ENCODE measurements at regions not wholly inside any gene's neighbourhood (a gene's known extent, or its start where the extent isn't known, plus 50 kb on each side); places are given as distances from the start of the nearest gene placed in this dataset.

DNA sequence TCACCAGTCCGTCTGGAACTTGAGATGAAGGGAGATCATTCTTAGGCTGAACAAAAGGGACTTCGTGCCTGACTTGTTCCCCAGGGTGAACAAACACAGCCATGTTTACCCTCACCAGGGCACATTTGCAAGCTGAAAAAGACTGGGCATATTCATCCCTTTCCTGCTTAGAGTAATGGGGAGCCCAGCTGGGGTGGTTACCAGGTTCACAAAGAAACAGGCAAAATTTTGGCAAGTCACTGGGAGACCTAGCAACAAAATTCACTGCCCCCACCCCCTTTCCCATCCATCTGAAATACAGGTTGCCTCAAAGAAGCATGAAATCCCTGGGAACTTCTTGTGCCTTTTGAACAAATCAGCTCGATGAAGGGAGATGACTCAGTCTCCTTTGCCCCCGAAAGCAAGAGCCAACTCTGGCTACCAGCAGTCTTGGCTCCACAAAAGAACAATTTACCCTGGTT, 775.0 kb downstream of the SQOR start:
- ChIA-PET POLR2A (no interaction called here), CTCF (no interaction called here)

DNA sequence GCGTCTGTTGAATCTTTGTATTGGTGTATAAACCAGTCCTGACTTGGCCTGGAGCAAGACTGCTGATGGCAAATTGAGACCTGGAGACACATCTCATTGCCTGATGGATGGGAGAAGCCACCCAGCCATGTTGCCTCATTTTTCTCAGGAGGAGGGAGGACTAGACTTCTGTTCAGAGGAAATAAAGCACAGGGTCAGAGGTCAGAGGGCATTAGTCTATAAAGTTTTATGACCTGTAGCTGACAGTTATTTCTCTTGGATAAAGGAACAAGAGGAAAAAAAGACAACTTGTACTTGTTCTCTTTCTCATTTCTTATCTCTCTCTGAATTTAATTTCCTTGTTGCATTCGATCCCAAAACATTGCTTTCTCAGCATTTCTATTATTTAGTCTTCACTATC, 775.9 kb downstream of the SQOR start:
- in situ Hi-C loops (cut with HindIII; ENCODE audit: low pct_unique_long_range_greater_than_20kb, low sequenced_read_pairs) (no loop called here), intact Hi-C loops (cut with micrococcal nuclease; ENCODE audit: unreplicated experiment) (no loop called here)
- no peaks in the 10 kb centered on the region for H3K4me1 ChIP-seq (ENCODE audit: control insufficient read depth, insufficient read depth, low read length)
- H3K9me3 ChIP-seq (ENCODE audit: control insufficient read depth, insufficient read depth, low read depth, low read length) = no peaks in the 10 kb centered on the region
- CTCF ChIA-PET = interaction anchor here (0.6 kb wide), 1 partner anchor 102 kb away, joined by 3 read pairs; no protein-coding TSS in a partner anchor
- H3K4me3 ChIP-seq (ENCODE audit: low read depth in 2 of 2, low read length in 2 of 2) = no peak overlapping the region
- no peak for ATAC-seq
- POLR2A ChIA-PET = no interaction called here
- H3K27me3 ChIP-seq (ENCODE audit: control insufficient read depth, insufficient read depth, low read length) = no peaks in the 10 kb centered on the region
- TF ChIP-seq SIN3A (IDR thresholded peaks at IDR 0.05; ENCODE audit: borderline replicate concordance, insufficient read depth, low read depth, low read length) (no peak), POLR2AphosphoS5 (IDR thresholded peaks at IDR 0.05; ENCODE audit: low read depth, low read length) (no peak), TCF7L2 (IDR thresholded peaks at IDR 0.05; ENCODE audit: low read depth, low read length) (no peak)
- TF ChIP-seq, protein P1, sequence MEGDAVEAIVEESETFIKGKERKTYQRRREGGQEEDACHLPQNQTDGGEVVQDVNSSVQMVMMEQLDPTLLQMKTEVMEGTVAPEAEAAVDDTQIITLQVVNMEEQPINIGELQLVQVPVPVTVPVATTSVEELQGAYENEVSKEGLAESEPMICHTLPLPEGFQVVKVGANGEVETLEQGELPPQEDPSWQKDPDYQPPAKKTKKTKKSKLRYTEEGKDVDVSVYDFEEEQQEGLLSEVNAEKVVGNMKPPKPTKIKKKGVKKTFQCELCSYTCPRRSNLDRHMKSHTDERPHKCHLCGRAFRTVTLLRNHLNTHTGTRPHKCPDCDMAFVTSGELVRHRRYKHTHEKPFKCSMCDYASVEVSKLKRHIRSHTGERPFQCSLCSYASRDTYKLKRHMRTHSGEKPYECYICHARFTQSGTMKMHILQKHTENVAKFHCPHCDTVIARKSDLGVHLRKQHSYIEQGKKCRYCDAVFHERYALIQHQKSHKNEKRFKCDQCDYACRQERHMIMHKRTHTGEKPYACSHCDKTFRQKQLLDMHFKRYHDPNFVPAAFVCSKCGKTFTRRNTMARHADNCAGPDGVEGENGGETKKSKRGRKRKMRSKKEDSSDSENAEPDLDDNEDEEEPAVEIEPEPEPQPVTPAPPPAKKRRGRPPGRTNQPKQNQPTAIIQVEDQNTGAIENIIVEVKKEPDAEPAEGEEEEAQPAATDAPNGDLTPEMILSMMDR (IDR thresholded peaks at IDR 0.05) = no peak
- TF ChIP-seq, protein P2, sequence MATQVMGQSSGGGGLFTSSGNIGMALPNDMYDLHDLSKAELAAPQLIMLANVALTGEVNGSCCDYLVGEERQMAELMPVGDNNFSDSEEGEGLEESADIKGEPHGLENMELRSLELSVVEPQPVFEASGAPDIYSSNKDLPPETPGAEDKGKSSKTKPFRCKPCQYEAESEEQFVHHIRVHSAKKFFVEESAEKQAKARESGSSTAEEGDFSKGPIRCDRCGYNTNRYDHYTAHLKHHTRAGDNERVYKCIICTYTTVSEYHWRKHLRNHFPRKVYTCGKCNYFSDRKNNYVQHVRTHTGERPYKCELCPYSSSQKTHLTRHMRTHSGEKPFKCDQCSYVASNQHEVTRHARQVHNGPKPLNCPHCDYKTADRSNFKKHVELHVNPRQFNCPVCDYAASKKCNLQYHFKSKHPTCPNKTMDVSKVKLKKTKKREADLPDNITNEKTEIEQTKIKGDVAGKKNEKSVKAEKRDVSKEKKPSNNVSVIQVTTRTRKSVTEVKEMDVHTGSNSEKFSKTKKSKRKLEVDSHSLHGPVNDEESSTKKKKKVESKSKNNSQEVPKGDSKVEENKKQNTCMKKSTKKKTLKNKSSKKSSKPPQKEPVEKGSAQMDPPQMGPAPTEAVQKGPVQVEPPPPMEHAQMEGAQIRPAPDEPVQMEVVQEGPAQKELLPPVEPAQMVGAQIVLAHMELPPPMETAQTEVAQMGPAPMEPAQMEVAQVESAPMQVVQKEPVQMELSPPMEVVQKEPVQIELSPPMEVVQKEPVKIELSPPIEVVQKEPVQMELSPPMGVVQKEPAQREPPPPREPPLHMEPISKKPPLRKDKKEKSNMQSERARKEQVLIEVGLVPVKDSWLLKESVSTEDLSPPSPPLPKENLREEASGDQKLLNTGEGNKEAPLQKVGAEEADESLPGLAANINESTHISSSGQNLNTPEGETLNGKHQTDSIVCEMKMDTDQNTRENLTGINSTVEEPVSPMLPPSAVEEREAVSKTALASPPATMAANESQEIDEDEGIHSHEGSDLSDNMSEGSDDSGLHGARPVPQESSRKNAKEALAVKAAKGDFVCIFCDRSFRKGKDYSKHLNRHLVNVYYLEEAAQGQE (IDR thresholded peaks at IDR 0.05; ENCODE audit: insufficient read depth in 1 of 2, low read depth in 2 of 2, low read length in 1 of 2) = no peak
- no peak overlapping the region for H3K27ac ChIP-seq (ENCODE audit: low read length)
- BruUV-seq (replicated peaks) = no TSS peak
- no peak for DNase-seq (ENCODE audit: low read depth, low spot score)
- H3K36me3 ChIP-seq (ENCODE audit: control insufficient read depth, insufficient read depth, low read length) = no peaks in the 10 kb centered on the region

More for the DNA sequence above, 775.0 kb downstream of the SQOR start:
- no peak overlapping the region for H3K4me3 ChIP-seq (ENCODE audit: low read depth in 2 of 2, low read length in 2 of 2)
- ATAC-seq (no peak), DNase-seq (ENCODE audit: low read depth, low spot score) (no peak)
- no peaks in the 10 kb centered on the region for H3K36me3 ChIP-seq (ENCODE audit: control insufficient read depth, insufficient read depth, low read length)
- in situ Hi-C loops (cut with HindIII; ENCODE audit: low pct_unique_long_range_greater_than_20kb, low sequenced_read_pairs) = no loop called here
- no TSS peak for BruUV-seq (replicated peaks)
- intact Hi-C loops (cut with micrococcal nuclease; ENCODE audit: unreplicated experiment) = no loop called here
- no peaks in the 10 kb centered on the region for H3K27me3 ChIP-seq (ENCODE audit: control insufficient read depth, insufficient read depth, low read length)
- H3K4me1 ChIP-seq (ENCODE audit: control insufficient read depth, insufficient read depth, low read length) = no peaks in the 10 kb centered on the region
- TF ChIP-seq POLR2AphosphoS5 (IDR thresholded peaks at IDR 0.05; ENCODE audit: low read depth, low read length) = no peak
- TF ChIP-seq, protein P1 (IDR thresholded peaks at IDR 0.05) = no peak
- no peak for TF ChIP-seq SIN3A (IDR thresholded peaks at IDR 0.05; ENCODE audit: borderline replicate concordance, insufficient read depth, low read depth, low read length)
- TF ChIP-seq, protein P2 (IDR thresholded peaks at IDR 0.05; ENCODE audit: insufficient read depth in 1 of 2, low read depth in 2 of 2, low read length in 1 of 2) = no peak
- TF ChIP-seq TCF7L2 (IDR thresholded peaks at IDR 0.05; ENCODE audit: low read depth, low read length) = no peak
- no peak overlapping the region for H3K27ac ChIP-seq (ENCODE audit: low read length)
- no peaks in the 10 kb centered on the region for H3K9me3 ChIP-seq (ENCODE audit: control insufficient read depth, insufficient read depth, low read depth, low read length)
